OCI-LY3 (cell line): ENCODE measurements at regions not wholly inside any gene's neighbourhood (a gene's known extent, or its start where the extent isn't known, plus 50 kb on each side); places are given as distances from the start of the nearest gene placed in this dataset.

ENCODE experiments used
- H2AFZ ChIP-seq: fragments of 200-600, 300-600 bp; shearing (Covaris generic); 2 replicates; pipeline ENCODE4 v1.6.0; 2014; ENCODE audit warnings: antibody characterized with exemption, low read depth, low read length
- H3K27ac ChIP-seq: fragments of 200-600, 300-600 bp; sonication (generic); 2 replicates; pipeline ENCODE4 v1.5.1; 2014; ENCODE audit warnings: mild to moderate bottlenecking, low read length, moderate library complexity, mixed read lengths
- H3K27me3 ChIP-seq: fragments of 200-600, 300-600 bp; sonication (generic); 2 replicates; pipeline ENCODE4 v1.6.1; 2014; ENCODE audit warnings: low read depth, low read length, mixed read lengths
- H3K36me3 ChIP-seq: fragments of 200-600, 300-600 bp; sonication (generic); replicated peaks from 2 replicates; pipeline ENCODE3; 2014; ENCODE audit warnings: low read depth, low read length, mixed read lengths
- H3K4me1 ChIP-seq: fragments of 300-600, 200-600 bp; sonication (generic); 2 replicates; pipeline ENCODE4 v1.6.1; 2014; ENCODE audit warnings: low read length, mixed read lengths
- H3K4me2 ChIP-seq: fragments of 200-600, 300-600 bp; sonication (generic); 2 replicates; pipeline ENCODE4 v1.6.1; 2014; ENCODE audit warnings: low read length, mixed read lengths
- H3K4me3 ChIP-seq: fragments of 300-600, 200-600 bp; sonication (generic); 2 replicates; pipeline ENCODE4 v1.5.1; 2014; ENCODE audit warnings: antibody characterized with exemption, mild to moderate bottlenecking, low read length, moderate library complexity
- H3K79me2 ChIP-seq: fragments of 300-600, 200-600 bp; shearing (Covaris generic); 2 replicates; pipeline ENCODE4 v1.6.1; 2014; ENCODE audit warnings: mild to moderate bottlenecking, low read length, mixed read lengths
- H3K9ac ChIP-seq: fragments of 300-600, 200-600 bp; shearing (Covaris generic); 2 replicates; pipeline ENCODE4 v1.6.0; 2014; ENCODE audit warnings: mild to moderate bottlenecking, low read length, moderate library complexity
- H3K9me3 ChIP-seq: fragments of 200-600, 300-600 bp; shearing (Covaris generic); 2 replicates; pipeline ENCODE4 v1.6.1; 2014; ENCODE audit warnings: low read length, mixed read lengths; ENCODE audit not compliant: insufficient read depth
- H4K20me1 ChIP-seq: fragments of 200-600, 300-600 bp; sonication (generic); 2 replicates; pipeline ENCODE4 v1.6.1; 2016; ENCODE audit warnings: low read length, mixed read lengths; ENCODE audit not compliant: insufficient read depth
- EZH2phosphoT487 ChIP-seq: fragments of 200-600 bp; shearing (Covaris generic); IDR thresholded peaks from 2 replicates; pipeline ENCODE4 v1.6.1; 2018; ENCODE audit warnings: antibody characterized with exemption, mixed run types, low read depth
- TF ChIP-seq, protein P1 (sequence below): fragments of 200-600, 300-600 bp; sonication (generic); IDR thresholded peaks from 2 replicates; pipeline ENCODE4 v1.5.1; 2014; ENCODE audit warnings: antibody characterized with exemption, low read length, low read depth

DNA sequence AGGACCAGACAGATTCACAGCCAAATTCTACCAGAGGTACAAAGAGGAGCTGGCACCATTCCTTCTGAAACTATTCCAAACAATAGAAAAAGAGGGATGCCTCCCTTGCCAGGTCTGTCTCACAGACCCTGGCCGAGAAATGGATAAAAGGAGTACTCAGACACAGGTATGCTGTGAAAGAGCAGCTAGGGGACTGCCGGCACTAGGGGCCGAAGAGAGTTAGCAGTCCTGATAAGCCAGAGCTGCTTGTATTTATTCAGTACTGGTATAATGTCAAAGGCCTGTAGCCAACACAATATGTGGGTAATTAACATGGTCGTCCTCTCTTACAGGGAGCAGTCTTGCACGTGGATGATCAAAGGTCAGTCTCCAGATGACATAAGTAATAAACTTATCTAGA is 1042.1 kb upstream of the LCORL start:
- Histone ChIP-seq H3K27ac (no peak overlapping the region), H3K4me3 (no peak overlapping the region), H2AFZ (no peak overlapping the region), H3K36me3 (no peaks in the 10 kb centered on the region), H3K4me1 (no peaks in the 10 kb centered on the region), H3K4me2 (no peak overlapping the region), H3K9ac (no peak overlapping the region), H3K79me2 (no peaks in the 10 kb centered on the region), H3K27me3 (no peaks in the 10 kb centered on the region), H3K9me3 (no peaks in the 10 kb centered on the region), H4K20me1 (no peaks in the 10 kb centered on the region)
- TF ChIP-seq, protein P1, sequence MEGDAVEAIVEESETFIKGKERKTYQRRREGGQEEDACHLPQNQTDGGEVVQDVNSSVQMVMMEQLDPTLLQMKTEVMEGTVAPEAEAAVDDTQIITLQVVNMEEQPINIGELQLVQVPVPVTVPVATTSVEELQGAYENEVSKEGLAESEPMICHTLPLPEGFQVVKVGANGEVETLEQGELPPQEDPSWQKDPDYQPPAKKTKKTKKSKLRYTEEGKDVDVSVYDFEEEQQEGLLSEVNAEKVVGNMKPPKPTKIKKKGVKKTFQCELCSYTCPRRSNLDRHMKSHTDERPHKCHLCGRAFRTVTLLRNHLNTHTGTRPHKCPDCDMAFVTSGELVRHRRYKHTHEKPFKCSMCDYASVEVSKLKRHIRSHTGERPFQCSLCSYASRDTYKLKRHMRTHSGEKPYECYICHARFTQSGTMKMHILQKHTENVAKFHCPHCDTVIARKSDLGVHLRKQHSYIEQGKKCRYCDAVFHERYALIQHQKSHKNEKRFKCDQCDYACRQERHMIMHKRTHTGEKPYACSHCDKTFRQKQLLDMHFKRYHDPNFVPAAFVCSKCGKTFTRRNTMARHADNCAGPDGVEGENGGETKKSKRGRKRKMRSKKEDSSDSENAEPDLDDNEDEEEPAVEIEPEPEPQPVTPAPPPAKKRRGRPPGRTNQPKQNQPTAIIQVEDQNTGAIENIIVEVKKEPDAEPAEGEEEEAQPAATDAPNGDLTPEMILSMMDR = no peak
- TF ChIP-seq EZH2phosphoT487 = no peak

DNA sequence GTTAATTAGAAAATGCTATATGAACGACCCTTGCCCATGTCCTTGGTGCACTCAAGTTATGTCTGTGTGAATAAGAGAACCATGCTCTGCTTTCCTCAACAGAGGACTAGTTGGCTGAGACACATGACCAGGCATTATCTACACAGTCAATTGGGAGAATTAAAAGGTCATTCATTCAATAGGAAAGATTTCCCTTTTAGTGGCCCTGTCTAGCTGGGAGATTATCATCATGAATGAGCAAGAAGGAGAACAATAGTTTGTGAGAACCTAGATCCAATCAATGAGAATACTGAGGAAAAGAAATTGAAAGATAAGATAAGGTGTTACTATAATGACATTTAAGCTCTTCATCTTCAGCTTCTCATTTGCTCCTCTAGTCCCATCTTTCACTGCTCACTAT is 1033.4 kb upstream of the LCORL start:
- TF ChIP-seq EZH2phosphoT487 = no peak
- TF ChIP-seq, protein P1 = no peak
- Histone ChIP-seq H3K79me2 (no peaks in the 10 kb centered on the region), H3K36me3 (no peaks in the 10 kb centered on the region), H3K4me3 (no peak overlapping the region), H3K4me2 (no peak overlapping the region), H4K20me1 (no peaks in the 10 kb centered on the region), H3K4me1 (no peaks in the 10 kb centered on the region), H3K9ac (no peak overlapping the region), H2AFZ (no peak overlapping the region), H3K27me3 (no peaks in the 10 kb centered on the region), H3K27ac (no peak overlapping the region), H3K9me3 (no peaks in the 10 kb centered on the region)

DNA sequence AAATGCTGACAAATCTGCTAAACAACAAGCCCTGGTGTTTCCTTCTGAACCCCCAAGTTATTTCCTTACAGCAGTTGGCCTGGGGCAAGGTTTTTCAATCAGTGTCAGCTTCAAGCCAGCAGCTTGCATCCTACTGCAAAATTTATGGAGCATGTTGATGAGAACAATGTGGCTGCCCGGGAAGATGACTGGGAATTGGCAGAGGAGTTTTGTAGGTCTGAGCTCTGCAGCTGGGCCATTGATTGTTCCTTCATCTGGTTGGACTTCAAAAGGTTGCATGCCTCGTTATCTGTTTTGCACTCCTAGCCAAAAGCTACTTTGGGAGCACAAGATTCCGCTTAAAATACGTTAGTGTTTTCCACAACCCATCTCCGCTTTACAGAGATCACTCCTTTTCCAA is 1030.3 kb upstream of the LCORL start:
- Histone ChIP-seq H3K27ac (no peak overlapping the region), H4K20me1 (no peaks in the 10 kb centered on the region), H3K9me3 (no peaks in the 10 kb centered on the region), H3K4me1 (no peaks in the 10 kb centered on the region), H3K79me2 (no peaks in the 10 kb centered on the region), H3K4me3 (no peak overlapping the region), H3K27me3 (no peaks in the 10 kb centered on the region), H3K4me2 (no peak overlapping the region), H3K36me3 (no peaks in the 10 kb centered on the region), H3K9ac (no peak overlapping the region), H2AFZ (no peak overlapping the region)
- no peak for TF ChIP-seq EZH2phosphoT487
- TF ChIP-seq, protein P1 = no peak

DNA sequence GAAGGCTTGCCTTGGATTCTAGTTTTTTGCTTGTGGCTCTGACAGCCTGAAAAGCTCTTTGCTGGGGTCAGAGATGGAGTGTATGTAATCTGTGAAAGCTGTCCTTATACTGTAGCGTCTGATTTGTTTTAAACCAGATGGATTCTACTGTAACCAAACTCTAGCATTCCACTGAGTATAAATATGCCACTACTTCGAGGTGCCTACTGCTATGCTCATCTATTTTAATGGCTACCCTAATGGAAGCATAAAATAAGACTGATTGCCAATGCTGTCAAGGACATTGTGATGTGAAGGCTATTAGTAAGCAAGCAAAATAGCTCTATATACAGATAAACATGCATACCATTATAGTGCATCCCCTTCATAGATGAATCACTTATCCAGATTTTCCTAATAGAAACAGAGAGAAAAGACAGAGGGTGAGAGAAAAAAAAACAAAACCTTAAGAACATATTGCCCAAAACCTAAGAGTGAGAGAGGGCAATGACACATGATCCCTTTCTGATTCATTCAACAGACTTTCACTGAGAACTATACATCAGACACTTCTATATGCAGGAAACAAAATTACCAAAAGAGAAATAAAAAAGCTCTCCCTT is 1025.8 kb upstream of the LCORL start:
- no peak overlapping the region for H3K9ac ChIP-seq
- no peak overlapping the region for H3K4me3 ChIP-seq
- no peaks in the 10 kb centered on the region for H3K79me2 ChIP-seq
- TF ChIP-seq, protein P1 = no peak
- no peak for TF ChIP-seq EZH2phosphoT487
- H3K27ac ChIP-seq = no peak overlapping the region
- H3K4me1 ChIP-seq = no peaks in the 10 kb centered on the region
- no peaks in the 10 kb centered on the region for H4K20me1 ChIP-seq
- H3K27me3 ChIP-seq = no peaks in the 10 kb centered on the region
- H2AFZ ChIP-seq = no peak overlapping the region
- no peaks in the 10 kb centered on the region for H3K9me3 ChIP-seq
- no peak overlapping the region for H3K4me2 ChIP-seq
- H3K36me3 ChIP-seq = no peaks in the 10 kb centered on the region
